IMR-90 (cell line): ENCODE measurements at regions not wholly inside any gene's neighbourhood (a gene's known extent, or its start where the extent isn't known, plus 50 kb on each side); places are given as distances from the start of the nearest gene placed in this dataset.

Source experiments
- ATAC-seq: fragments of 200-7000 bp; cut with Tn5 transposase; 2 replicates; pipeline ENCODE4 v1.9.1; 2020; ENCODE audit warnings: low read depth, mild to moderate bottlenecking, moderate library complexity
- BruUV-seq: library from RNA; stranded (reverse); fragments of 400-500 nt; replicated peaks from 2 replicates; lab custom pipeline; 2021; lab: Mats Ljungman, UMichigan
- CTCF ChIA-PET: fragments of 300-600 bp; formaldehyde crosslinking; extraction: SDS; loops from one replicate; lab custom pipeline; 2021; ENCODE audit warnings: antibody characterized with exemption; lab: Yijun Ruan, JAX
- POLR2A ChIA-PET: fragments of 300-600 bp; sonication (Branson Sonifier 250); formaldehyde crosslinking; loops from one replicate; lab custom pipeline; 2022; ENCODE audit warnings: antibody characterized with exemption; ENCODE audit not compliant: unreplicated experiment; lab: Charles Lee
- DNase-seq: peaks from one replicate; pipeline ENCODE4 v3.0.0; 2013
- H2AFZ ChIP-seq: replicated peaks from 2 replicates; pipeline ENCODE3; 2013; ENCODE audit warnings: low read length, mild to moderate bottlenecking; ENCODE audit not compliant: poor library complexity
- H2AK5ac ChIP-seq: 2 replicates; pipeline ENCODE4 v1.6.1; 2013; ENCODE audit warnings: low read depth, low read length, inconsistent platforms
- H2AK9ac ChIP-seq: replicated peaks from 2 replicates; pipeline ENCODE3; 2013; ENCODE audit warnings: mild to moderate bottlenecking, low read depth, low read length, moderate library complexity; ENCODE audit not compliant: poor library complexity
- H2BK120ac ChIP-seq: 2 replicates; pipeline ENCODE4 v1.6.1; 2013; ENCODE audit warnings: low read depth, low read length, inconsistent platforms
- H2BK15ac ChIP-seq: 3 replicates; pipeline ENCODE4 v1.6.1; 2013; ENCODE audit warnings: low read depth, low read length, inconsistent platforms
- H2BK20ac ChIP-seq: 2 replicates; pipeline ENCODE4 v1.6.1; 2013; ENCODE audit warnings: low read depth, mild to moderate bottlenecking, inconsistent platforms, low read length, moderate library complexity
- H2BK5ac ChIP-seq: 2 replicates; pipeline ENCODE4 v1.6.1; 2013; ENCODE audit warnings: mild to moderate bottlenecking, low read depth, low read length, inconsistent platforms; ENCODE audit not compliant: poor library complexity, severe bottlenecking
- H3K14ac ChIP-seq: replicated peaks from 2 replicates; pipeline ENCODE4 v1.6.1; 2013; ENCODE audit warnings: low read depth, low read length, inconsistent platforms
- H3K18ac ChIP-seq: 2 replicates; pipeline ENCODE4 v1.6.1; 2013; ENCODE audit warnings: low read depth, low read length, control low read depth
- H3K23ac ChIP-seq: 2 replicates; pipeline ENCODE4 v1.6.1; 2013; ENCODE audit warnings: low read depth, low read length, inconsistent platforms
- H3K27ac ChIP-seq: 2 replicates; pipeline ENCODE4 v1.5.1; 2013; ENCODE audit warnings: mild to moderate bottlenecking, control low read depth, low read length; ENCODE audit not compliant: insufficient read depth
- H3K27me3 ChIP-seq: 2 replicates; pipeline ENCODE4 v1.6.1; 2013; ENCODE audit warnings: low read length; ENCODE audit not compliant: control insufficient read depth, insufficient read depth
- H3K36me3 ChIP-seq: 2 replicates; pipeline ENCODE4 v1.6.1; 2013; ENCODE audit warnings: low read length, mixed read lengths; ENCODE audit not compliant: control insufficient read depth, insufficient read depth
- H3K4ac ChIP-seq: 2 replicates; pipeline ENCODE4 v1.6.1; 2013; ENCODE audit warnings: low read depth, low read length, inconsistent platforms
- H3K4me1 ChIP-seq: 2 replicates; pipeline ENCODE4 v1.6.1; 2013; ENCODE audit warnings: low read length, mixed read lengths; ENCODE audit not compliant: control insufficient read depth, insufficient read depth
- H3K4me2 ChIP-seq: 2 replicates; pipeline ENCODE4 v1.6.1; 2013; ENCODE audit warnings: low read depth, mild to moderate bottlenecking, control low read depth, low read length, moderate library complexity
- H3K4me3 ChIP-seq: 2 replicates; pipeline ENCODE4 v1.5.1; 2013; ENCODE audit warnings: low read depth, mild to moderate bottlenecking, control low read depth, low read length, moderate library complexity; ENCODE audit not compliant: insufficient read depth
- H3K56ac ChIP-seq: 2 replicates; pipeline ENCODE4 v1.6.1; 2013; ENCODE audit warnings: low read length, inconsistent platforms; ENCODE audit not compliant: insufficient read depth; ENCODE audit errors: extremely low read depth
- H3K79me1 ChIP-seq, 2 experiments: 2 replicates each; pipeline ENCODE4 v1.6.1; 2013; ENCODE audit warnings: low read length in 2 of 2, inconsistent platforms in 1 of 2, low read depth in 1 of 2
- H3K9ac ChIP-seq: 2 replicates; pipeline ENCODE4 v1.6.1; 2013; ENCODE audit warnings: low read depth, low read length, control low read depth
- H3K9me1 ChIP-seq: 2 replicates; pipeline ENCODE4 v1.6.1; 2013; ENCODE audit warnings: low read length, inconsistent platforms; ENCODE audit not compliant: insufficient read depth
- H3K9me3 ChIP-seq: 2 replicates; pipeline ENCODE4 v1.6.1; 2013; ENCODE audit warnings: low read length; ENCODE audit not compliant: control insufficient read depth, insufficient read depth
- H4K20me1 ChIP-seq: 2 replicates; pipeline ENCODE4 v1.6.1; 2013; ENCODE audit warnings: low read length, inconsistent platforms; ENCODE audit not compliant: insufficient read depth
- H4K5ac ChIP-seq: 2 replicates; pipeline ENCODE4 v1.6.1; 2013; ENCODE audit warnings: mild to moderate bottlenecking, low read depth, low read length, control low read depth
- H4K8ac ChIP-seq, 2 experiments: 2 replicates each; pipeline ENCODE4 v1.6.1; 2013; ENCODE audit warnings: low read depth in 2 of 2, low read length in 2 of 2, control low read depth in 1 of 2, inconsistent platforms in 1 of 2
- H4K91ac ChIP-seq: 2 replicates; pipeline ENCODE4 v1.6.1; 2013; ENCODE audit warnings: low read depth, low read length, inconsistent platforms; ENCODE audit not compliant: insufficient read depth
- FOS ChIP-seq: fragments of 150-350 bp; IDR thresholded peaks from 2 replicates; pipeline ENCODE4 v1.6.1; 2016; ENCODE audit warnings: low read depth, low read length
- RCOR1 ChIP-seq: IDR thresholded peaks from 2 replicates; pipeline ENCODE4 v1.6.1; 2012; ENCODE audit warnings: mild to moderate bottlenecking, low read length, improper control_type of control experiment; ENCODE audit not compliant: insufficient replicate concordance
- RFX5 ChIP-seq: IDR thresholded peaks from 2 replicates; pipeline ENCODE4 v1.8.0; 2012; ENCODE audit warnings: low read depth, mild to moderate bottlenecking, low read length, moderate library complexity
- WGBS, 2 experiments: methylation state at CpG; one replicate each; pipeline versions ENCODE4 v1.1.5 to v1.1.7; 2013; ENCODE audit warnings: missing lambda C conversion rate in 2 of 2; ENCODE audit not compliant: insufficient read length in 1 of 2; ENCODE audit errors: extremely low coverage in 2 of 2; 5-methylcytosine and 5-hydroxymethylcytosine counted together
- dilution Hi-C: fragments of 300-500 bp; cut with HindIII; formaldehyde crosslinking; loops from one replicate; pipeline ENCODE4 v1.14.3; 2018; ENCODE audit warnings: low sequenced_read_pairs; ENCODE audit not compliant: unreplicated experiment
- in situ Hi-C: fragments of 300-500 bp; cut with MboI; formaldehyde crosslinking; loops from 3 replicates; pipeline ENCODE4 v1.14.3; 2019; ENCODE audit warnings: low sequenced_read_pairs, inconsistent platforms, mixed read lengths
- intact Hi-C: fragments of 100-400 bp; cut with micrococcal nuclease; formaldehyde crosslinking; loops from 2 replicates; pipeline ENCODE4 v1.10.0; 2022

DNA sequence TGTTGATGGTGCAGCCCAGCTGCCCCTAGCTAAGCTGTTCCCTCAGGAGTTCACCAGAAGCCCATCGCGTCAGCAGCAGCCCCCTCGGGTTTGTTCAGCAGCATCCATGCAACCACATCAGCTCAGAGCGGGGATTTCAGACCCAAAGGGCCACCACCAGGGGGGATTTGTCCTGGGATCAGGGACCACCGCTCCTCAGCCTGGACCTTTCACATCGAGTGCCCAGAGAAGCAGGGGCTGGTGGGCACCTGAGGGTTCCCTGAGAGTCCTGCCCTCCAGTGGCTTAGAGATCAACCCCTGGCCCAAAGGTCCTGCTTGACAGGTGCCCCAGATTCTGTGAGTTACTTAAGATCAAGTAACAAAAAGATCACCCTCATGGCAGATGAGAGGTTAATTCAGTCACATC is 65.9 kb upstream of the C14orf180 start:
- WGBS, 2 experiments = 31% methylated on average over 2 of the region's 6 CpGs; no CpG with 5 or more reads in 1 of the 2 experiments
- Histone ChIP-seq H2AFZ (no peak overlapping the region), H3K9ac (no peak overlapping the region), H3K4ac (no peak overlapping the region), H3K4me1 (no peaks in the 10 kb centered on the region), H2BK5ac (no peak overlapping the region), H2AK5ac (no peak overlapping the region), H3K36me3 (no peaks in the 10 kb centered on the region), H4K20me1 (no peaks in the 10 kb centered on the region), H3K14ac (no peak overlapping the region), H2AK9ac (no peak overlapping the region), H4K8ac (no peak overlapping the region), H3K4me2 (no peak overlapping the region), H2BK120ac (no peak overlapping the region), H3K27me3 (no peaks in the 10 kb centered on the region), H2BK15ac (no peak overlapping the region), H3K56ac (no peak overlapping the region), H3K79me1 (no peaks in the 10 kb centered on the region), H3K23ac (no peak overlapping the region), H2BK20ac (no peak overlapping the region), H4K5ac (no peak overlapping the region), H3K9me3 (peaks cover 33% of the 10 kb centered on the region; the same call in 1 of the 2 replicates), H3K4me3 (no peak overlapping the region), H3K27ac (no peak overlapping the region), H4K91ac (no peak overlapping the region), H3K9me1 (no peaks in the 10 kb centered on the region), H3K18ac (no peak overlapping the region)
- TF ChIP-seq RCOR1 = no peak
- TF ChIP-seq FOS = no peak
- TF ChIP-seq RFX5 = no peak
- ATAC-seq (no peak), DNase-seq (no peak)
- intact Hi-C loops = no loop called here
- ChIA-PET CTCF (no interaction called here), POLR2A (no interaction called here)
- in situ Hi-C loops = no loop called here
- no TSS peak for BruUV-seq
- dilution Hi-C loops = no loop called here
